Anterior cingulate cortex (tissue), 58 donors: ENCODE measurements at regions not wholly inside any gene's neighbourhood (a gene's known extent, or its start where the extent isn't known, plus 50 kb on each side); places are given as distances from the start of the nearest gene placed in this dataset.
A peak's percentile ranks its signal among the peaks of the same experiment; 100 is the strongest.
"Not testable (repeated sequence)": the region's sequence is repeated elsewhere in the genome, so short reads cannot be mapped to it uniquely, and the experiment has no call there.

Source experiments
- DNase-seq, 58 donors: peaks; one replicate each; lab custom pipeline; 2025; lab: John Stamatoyannopoulos, UW

DNA sequence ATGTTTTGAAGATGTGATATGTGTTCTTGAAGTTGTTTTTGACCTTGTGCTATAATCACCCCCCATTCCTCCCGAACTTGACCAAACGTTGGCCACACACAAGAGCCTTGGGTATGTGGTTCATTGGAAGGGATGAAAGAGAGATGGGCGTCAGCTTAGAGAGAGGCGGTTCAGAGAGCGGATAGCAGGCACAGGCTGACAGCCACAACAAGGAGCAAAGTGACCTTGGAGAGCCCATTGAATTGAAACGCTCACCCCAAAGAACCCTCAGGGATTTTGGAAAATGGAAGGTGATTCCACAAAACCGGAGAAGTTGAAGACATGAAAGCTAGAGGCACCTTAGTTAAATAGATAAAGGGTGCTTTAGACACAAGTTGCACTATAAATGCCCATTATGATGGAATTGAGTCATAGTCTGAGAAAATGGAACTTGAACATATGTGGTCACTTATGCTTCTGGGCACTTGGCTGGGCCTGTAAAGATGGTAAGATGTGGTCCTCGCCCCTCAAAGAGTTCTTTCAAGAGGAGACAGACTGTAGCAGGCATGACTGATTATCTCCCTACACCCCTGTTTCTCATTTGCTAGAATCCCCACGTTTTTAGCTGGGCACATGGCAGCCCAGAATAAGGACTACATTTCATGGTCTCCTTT lies 188.5 kb upstream of the HAAO start:
- DNase-seq = no peak

DNA sequence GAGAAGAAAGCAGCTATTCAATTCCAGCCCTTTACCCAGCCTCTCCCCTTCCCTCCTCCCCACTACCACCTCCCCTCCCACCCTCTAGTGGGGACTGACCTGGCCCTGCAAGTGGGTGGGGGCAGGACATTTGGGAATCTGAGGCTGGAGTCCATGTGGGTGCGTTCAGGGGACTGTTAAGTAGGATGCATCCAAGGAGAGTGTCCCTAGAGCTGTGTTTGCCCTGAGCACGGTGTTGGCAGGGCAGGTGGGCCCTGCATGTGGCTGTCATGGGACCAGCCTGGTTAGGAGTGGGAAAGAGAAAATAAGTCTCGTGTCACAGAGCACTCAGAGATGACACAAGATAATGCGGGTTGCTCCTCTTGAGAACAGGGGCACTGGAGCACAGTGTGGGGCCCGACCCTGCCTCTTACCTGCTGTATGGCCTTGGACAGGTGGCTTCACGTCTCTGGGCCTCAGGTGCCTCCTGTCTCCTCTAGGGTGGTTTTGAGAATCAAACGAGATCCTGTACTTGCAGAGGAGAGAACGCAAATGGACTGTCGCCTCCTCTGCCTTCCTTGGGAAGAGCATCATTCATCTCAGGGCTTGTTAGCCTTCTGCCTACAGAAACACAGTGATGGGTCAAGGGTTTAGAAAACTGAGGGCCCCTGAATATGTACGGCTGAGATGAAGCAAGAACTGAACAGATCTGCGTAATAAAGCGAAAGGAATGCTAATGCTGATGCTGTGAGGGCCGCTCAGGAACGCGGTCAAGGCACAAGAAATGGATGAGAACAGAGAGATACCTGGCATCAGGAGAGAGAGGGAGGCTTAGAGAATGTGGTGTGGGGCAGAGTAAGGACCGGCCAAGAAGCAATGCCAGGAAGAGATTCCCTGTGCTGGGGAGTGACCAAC lies 187.7 kb upstream of the HAAO start:
- no peak for DNase-seq

DNA sequence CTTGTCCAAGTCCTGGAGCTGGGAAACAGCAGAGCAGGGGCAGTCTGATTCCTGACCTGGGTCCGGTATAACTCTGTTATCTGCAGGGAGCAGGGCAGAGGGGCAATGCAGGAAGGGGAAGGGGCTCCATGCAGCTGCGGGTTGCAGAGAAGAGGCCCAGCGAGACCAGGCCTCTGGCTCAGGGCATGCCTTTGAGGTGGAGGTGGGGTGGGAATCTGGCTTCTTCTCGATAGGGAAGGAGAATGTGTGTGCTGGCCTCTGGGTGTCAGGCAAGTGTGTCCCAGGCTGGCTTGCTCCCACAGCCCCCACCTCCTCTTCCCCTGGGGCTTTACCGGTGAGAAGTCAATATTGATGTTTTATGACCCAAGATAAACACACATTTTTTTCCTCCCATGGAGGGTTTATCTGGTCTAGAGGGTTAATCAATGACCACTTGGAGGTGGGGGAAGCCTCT lies 187.1 kb upstream of the HAAO start:
- no peak for DNase-seq

DNA sequence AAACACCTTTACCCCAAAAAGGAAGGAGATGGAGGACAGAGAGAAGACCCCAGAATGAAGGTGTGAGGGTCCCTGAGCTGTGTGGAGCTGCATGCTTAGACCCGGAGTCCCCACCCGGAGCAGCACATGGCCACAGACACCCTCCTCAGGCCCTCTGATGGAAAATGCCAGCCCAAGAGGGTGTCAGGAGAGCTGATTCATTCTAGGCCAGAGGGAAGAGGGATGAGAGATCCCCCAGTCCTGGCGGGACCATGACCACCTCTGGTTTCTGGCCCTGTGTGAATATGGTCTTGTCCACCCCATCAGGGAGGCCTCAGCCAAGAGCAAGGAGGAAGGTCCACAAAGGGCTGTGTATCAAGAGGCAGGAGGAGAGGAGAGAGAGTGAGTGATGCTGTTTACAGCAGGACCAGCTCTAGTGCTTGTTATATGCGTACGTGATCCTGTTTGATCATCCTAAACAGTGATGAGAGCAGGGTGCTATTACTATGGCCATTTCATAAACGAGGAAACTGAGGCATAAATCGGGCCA lies 186.6 kb upstream of the HAAO start:
- DNase-seq = no peak

DNA sequence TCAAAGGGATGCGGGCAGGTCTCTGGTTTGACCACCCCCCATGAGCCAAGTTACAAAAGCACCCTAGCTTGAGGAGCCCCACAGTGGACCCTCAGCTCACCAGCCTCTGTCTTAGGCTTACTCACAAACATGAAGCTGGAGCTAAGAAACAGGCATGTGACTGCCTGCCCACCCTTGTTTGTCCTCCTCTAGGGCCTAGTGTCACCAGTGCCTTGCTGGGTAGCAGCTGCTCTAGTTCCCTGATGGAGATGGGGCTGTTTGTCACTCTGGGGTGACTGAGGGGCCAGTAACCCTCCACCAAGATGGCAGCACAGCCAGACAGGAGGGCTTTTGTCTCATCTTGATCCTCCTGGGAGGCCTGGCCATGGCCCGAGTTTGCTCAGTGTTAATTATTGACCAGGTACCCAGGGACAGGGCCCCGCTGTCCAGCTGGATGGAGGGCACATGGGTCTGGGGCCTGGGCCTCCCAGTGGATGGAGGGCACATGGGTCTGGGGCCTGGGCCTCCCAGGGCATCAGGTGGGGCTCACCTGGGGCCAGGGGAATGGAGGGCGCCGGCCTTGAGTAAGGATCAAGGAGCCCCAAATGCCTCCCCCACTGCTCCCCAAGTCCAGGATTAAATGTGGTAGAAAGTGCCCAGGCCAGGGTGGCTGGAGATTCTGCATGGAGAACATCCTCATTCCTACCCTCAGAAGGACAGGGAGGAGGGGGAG lies 185.9 kb upstream of the HAAO start:
- DNase-seq = no peak

DNA sequence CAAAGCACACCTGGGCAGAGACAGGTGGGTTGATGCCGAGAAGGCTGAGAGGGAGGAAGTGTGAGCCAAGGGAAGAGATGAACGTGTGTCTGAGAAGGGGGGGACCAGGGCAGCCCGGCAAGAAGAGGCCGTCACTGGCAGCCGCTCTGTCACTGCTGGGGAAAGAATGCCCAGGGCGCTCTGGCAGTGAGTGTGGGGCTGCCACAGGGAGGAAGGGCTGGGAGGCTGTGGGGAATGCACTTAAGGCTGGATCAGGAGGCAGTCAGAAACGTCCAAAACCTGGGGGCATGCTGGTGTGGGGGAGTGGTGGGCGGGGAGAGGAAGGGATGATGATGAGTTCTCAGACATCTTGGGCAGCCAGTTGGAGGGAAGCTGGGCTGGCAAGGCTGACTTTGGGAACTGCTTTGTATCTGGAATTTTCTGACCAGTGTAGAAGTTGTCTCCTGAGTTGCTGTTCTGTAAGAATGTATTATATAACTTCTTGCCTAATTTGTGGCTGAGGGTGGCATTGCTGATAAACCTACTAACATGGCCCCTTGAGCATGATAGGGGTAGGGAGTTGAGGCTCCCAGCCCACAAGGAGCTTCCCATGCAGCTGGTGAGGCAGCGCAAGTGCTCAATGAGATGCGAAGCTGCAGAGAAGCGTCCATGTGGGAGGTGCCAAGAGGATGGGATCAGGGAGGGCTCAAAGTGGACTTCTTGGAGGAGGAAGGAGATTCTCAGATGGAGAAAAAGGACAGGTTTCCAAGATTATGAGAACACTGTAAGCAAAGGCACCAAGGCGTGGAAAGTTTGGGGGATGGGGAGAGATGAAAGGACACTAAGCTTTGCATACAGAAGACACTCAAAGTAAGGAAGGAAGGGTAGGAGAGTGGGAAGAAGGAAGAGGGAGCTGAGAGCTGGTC lies 185.1 kb upstream of the HAAO start:
- no peak for DNase-seq

DNA sequence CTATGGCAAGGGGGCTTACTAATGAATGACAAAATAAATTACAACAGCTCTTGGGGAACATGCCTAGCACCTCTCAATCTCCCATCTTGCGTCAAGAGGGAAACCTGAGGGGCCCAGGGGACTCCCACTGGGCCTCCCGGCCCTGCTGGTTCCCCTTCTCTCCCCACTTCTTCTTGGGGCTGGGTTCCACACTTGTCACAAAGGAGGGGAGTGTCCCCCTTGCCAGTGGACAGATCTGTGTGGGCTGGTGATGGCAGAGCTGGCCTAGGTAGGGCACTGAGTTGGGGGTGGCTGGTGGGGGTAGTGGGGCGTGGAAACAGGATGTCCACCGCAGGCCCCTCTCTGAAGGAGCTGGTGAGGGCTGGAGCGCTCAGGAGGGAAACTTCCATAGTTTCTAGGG lies 184.0 kb upstream of the HAAO start:
- no peak for DNase-seq

DNA sequence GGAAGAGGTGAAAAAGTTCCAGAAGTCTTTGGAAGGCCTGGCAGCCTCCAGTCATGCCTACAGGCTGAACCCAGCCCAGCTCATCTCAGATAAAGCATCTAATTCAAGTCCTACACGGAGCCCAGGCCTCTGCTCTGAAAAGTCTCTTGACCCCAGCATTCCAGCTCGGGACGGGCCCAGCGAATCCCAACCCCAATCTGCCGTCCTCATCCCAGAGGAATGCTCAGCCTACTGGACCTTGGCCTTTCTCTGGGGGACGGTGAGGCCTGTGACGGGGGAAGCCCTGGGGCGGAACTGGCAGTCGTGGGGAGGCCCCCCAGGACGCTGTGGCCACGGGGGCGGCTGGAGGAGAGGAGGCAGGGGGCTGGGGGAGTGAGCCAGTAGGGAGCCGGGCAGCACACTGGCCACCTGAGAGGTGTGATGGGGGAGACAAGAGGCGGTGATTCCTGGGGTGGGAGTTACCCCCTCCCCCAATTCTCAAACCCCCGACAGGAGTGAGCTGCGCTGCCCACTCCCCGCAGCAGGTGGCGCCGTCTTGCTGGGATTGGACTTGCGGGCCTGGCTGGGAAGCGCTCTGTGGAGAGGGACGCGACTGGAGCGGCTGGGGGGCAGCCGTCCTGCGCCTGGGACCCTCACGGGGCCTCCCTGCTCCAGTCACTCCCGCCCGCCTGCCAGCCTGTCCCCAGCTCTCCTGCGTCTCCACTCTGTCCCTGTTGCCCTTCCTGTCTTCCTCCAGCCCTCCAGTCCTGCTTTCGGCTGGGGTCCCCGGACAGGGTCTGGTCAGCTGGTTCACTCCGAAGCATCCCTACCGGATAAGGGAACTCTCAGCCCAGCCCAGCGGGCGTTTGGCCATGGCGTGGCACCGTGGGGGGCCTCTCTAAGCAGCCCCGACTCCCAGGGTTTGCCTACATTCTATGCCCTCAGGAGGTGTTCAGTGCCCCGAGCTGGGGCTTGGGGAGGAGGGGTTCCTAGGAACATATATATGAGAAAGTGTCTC lies 182.6 kb upstream of the HAAO start:
- peak in 54 of 58 donors; percentile 10 to 77 (median 54) for DNase-seq

DNA sequence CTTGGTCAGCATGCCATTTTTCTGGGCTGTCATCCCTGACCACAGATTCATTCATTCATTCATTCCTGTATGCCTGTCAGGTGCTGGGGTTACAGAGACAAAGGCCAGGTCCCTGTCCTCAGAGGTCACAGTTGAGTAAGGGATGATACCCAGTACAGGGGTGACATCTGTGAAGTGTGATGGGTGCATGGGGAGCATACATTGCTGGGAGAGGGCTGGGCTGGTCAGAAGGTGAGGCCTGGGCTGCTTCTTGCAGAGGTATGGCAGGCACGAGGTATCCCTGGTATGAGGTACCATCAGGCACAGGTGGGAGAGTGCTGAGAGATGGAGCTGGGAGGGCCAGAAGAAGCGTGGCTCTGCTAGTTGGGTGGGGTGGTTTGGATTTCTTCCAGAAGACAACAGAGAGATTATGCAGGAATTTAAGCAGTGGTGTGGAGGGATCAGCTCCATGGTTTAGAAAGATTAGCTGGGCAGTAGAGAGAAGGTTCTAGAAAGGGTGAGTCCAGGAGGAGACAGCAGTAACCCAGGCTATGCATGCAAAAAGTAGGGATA lies 181.9 kb upstream of the HAAO start:
- no peak for DNase-seq

DNA sequence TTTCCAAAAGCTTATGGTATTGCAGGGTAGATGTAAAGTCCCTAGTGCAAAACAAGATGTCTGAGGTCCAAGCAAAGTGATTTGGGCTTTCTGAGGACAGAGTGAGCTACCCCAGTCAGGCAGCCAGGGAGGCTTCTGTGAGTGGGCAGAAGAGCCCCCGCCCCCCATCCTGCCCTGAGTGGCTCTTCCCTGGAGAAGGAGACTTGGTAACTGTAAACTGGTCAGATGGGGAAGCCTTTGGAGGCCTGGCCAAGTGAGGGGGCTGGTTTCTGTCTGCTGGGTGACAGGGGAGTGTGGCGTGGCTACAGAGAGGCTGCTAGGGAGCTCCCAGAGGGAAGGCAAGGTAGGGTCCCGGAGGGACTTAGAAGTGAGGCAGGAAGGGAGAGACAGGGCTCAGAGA lies 181.3 kb upstream of the HAAO start:
- DNase-seq = no peak

DNA sequence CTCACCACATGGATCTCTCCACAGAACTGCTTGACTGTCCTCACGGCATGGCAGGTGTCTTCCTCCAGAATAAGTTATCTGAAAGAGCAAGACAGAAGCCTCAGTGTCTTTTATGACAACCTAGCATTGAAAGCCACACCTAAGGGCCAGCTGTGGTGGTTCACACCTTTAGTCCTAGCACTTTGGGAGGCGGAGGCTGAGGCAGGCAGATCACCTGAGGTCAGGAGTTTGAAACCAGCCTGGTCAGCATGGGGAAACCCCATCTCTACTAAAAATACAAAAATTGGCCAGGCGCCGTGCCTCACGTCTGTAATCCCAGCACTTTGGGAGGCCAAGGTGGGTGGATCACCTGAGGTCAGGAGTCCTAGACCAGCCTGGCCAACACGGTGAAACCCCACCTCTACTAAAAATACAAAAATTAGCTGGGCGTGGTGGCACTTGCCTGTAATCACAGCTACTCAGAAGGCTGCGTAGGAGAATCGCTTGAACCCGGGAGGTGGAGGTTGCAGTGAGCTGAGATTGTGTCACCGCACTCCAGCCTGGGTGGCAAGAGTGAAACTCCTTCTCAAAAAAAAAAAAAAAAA lies 180.6 kb upstream of the HAAO start:
- DNase-seq = not testable (repeated sequence)

DNA sequence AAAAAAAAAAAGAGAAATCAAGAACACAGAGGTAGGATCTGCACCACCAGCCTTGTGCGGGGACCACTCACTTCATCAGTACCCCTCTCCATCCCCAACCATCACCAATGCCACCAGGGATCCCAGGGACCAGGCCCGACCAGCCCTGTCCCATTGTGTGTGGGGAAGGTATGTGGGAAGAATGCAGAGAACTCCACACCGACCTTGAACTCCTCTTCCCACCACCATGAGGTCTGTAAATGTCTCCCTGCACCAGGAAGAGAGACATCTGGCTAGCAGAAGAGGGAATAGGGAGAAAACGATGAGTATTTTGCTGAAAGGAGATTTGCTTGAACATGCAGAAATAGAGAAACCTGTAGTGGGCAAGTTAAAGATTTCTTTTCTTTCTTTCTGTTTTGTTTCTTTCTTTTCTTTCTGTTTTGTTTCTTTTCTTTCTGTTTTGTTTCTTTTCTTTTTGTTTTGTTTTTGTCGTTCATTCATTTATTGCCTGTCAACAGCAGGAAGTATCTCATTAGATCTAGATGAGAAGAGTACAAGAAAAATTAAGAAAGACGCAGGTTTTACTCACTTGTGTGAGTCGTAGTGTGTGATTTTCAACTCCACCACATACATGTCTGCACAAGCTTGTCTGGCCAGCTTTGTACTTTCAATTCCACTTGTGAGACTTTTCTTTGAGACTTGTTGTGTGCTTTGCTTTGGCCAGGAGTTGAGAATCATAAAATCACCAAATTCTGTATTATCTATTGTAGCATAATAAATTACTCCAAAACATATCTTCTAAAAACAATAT lies 179.8 kb upstream of the HAAO start:
- no peak for DNase-seq

DNA sequence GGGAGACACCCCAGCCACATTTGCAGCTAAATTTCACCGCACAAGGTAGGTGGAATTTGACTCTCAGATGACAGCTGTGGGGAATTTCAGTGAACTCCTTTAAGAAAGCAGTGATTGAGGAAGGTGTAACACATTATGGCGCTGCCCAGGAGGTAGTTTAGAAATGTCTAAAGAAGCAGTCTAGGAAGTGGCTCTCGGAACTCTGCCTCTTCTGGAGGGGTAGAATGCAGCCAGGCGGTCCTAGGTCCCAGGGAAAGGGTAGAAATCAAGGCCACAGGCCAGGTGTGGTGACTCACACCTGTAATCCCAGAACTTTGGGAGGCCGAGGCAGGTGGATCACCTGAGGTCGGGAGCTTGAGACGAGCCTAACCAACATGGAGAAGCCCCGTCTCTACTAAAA lies 179.0 kb upstream of the HAAO start:
- no peak for DNase-seq

DNA sequence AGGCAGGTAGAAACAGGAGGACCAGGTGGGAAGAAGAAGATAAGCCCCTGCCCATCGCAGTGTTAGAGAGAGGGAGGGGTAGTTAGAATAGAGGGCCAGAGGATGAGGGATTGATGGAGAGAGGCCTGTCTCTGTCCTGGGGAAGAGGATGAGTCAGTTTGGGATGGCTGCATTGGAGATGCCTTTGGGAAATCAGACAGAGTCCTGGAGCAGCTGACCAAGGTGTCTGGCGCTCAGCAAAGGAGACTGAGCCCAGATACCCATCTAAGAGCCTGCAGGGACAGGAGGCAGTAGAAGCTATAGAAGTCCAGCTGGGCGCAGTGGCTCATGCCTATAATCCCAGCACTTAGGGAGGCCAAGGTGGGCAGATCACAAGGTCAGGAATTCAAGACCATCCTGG lies 177.8 kb upstream of the HAAO start:
- DNase-seq = no peak

DNA sequence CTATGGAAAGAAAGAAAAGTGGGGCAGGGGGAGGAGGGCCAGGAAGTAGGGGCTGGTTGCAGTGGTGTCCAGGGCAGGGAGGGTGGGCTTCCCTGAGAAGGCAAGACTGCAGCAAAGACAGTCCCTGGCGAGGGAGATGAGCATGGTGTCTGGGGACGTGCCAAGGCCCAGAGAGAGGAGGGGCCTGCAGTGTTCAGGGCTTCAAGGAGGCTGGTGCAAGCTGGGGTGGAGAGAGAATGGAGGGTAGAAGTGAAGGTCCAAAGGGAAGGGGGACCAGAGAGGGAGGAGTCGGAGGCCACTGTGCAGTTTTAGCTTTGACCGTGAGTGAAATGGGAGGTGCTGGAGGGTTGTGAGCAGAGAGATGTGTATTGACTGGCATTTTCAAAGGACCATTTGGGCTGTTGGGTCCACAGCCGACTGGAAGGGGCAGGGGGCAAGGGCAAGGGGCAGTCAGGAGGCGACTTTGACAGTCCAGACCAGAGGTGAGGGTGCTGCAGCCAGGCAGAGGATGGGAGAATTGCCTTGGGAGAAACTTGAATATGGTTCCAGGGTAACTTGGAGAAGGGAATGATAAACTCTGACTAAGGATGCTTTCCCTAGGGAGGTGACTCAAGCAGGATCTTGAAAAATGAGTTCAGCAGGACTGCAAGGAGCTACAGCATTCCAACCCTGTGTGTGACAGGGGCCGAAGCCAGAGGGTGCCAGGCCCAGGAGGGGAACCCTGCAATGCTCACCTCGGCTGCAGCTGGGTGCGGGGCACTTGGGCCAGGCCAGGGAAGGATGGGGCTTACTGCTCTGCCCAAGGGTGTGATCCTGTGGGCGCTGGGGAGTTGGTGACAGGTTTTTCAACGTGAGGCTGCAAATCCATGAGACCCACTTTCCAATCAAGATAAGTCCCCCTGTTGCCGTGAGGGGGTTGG lies 177.1 kb upstream of the HAAO start:
- DNase-seq = no peak
